ENCODE measurements at regions not wholly inside any gene's neighbourhood (a gene's known extent, or its start where the extent isn't known, plus 50 kb on each side); places are given as distances from the start of the nearest gene placed in this dataset.

GRCh38 chr12:127363392-127363791 lies 903.6 kb upstream of the TMEM132C start:
- TF ChIP-seq ZFX (IDR thresholded peaks at IDR 0.05) (no peak), CTCF (conservative IDR thresholded peaks at IDR 0.05) (peak; percentile 50)
